HT-29 (cell line): ENCODE measurements at regions not wholly inside any gene's neighbourhood (a gene's known extent, or its start where the extent isn't known, plus 50 kb on each side); places are given as distances from the start of the nearest gene placed in this dataset.
"Not testable (repeated sequence)": the region's sequence is repeated elsewhere in the genome, so short reads cannot be mapped to it uniquely, and the experiment has no call there.

Source experiments
- DNase-seq: peaks from one replicate; pipeline ENCODE4 v3.0.0-alpha.2; 2015; ENCODE audit warnings: low spot score

- no peak for DNase-seq
These were observed 1521.3 kb downstream of the SI start for GRCh38 chr3:163556813-163557523.

- no peak for DNase-seq
These were observed 1522.4 kb downstream of the SI start for GRCh38 chr3:163555918-163556317.

- DNase-seq = no peak
These were observed 1525.7 kb downstream of the SI start for GRCh38 chr3:163552659-163552966.

GRCh38 chr3:163551915-163552658, 1526.2 kb downstream of the SI start:
- DNase-seq = not testable (repeated sequence)

- DNase-seq = no peak
These were observed 1530.3 kb downstream of the SI start for GRCh38 chr3:163548015-163548414.

GRCh38 chr3:163547014-163547685, 1531.1 kb downstream of the SI start:
- no peak for DNase-seq

- DNase-seq = no peak
These were observed 1534.6 kb downstream of the SI start for GRCh38 chr3:163543662-163544061.

- no peak for DNase-seq
These were observed 1536.7 kb downstream of the SI start for GRCh38 chr3:163541629-163542028.

GRCh38 chr3:163538387-163538786, 1539.9 kb downstream of the SI start:
- no peak for DNase-seq

GRCh38 chr3:163533381-163533780, 1544.9 kb downstream of the SI start:
- no peak for DNase-seq

- DNase-seq = no peak
These were observed 1554.9 kb downstream of the SI start for GRCh38 chr3:163523375-163523774.

- DNase-seq = no peak
These were observed 1557.0 kb downstream of the SI start for GRCh38 chr3:163521261-163521660.

- DNase-seq = no peak
These were observed 1560.2 kb downstream of the SI start for GRCh38 chr3:163518065-163518464.

- no peak for DNase-seq
These were observed 1565.1 kb downstream of the SI start for GRCh38 chr3:163513149-163513657.

GRCh38 chr3:163508206-163508605, 1570.1 kb downstream of the SI start:
- no peak for DNase-seq

GRCh38 chr3:163504974-163505373, 1573.3 kb downstream of the SI start:
- DNase-seq = no peak

GRCh38 chr3:163499736-163500219, 1578.5 kb downstream of the SI start:
- not testable (repeated sequence) for DNase-seq

- not testable (repeated sequence) for DNase-seq
These were observed 1579.2 kb downstream of the SI start for GRCh38 chr3:163498842-163499735.

- no peak for DNase-seq
These were observed 1586.6 kb downstream of the SI start for GRCh38 chr3:163491714-163492113.

GRCh38 chr3:163490119-163490518, 1588.2 kb downstream of the SI start:
- peak; percentile 82 for DNase-seq

- no peak for DNase-seq
These were observed 1595.6 kb downstream of the SI start for GRCh38 chr3:163482695-163483094.
